ENCODE measurements at regions not wholly inside any gene's neighbourhood (a gene's known extent, or its start where the extent isn't known, plus 50 kb on each side); places are given as distances from the start of the nearest gene placed in this dataset.
"Not testable (repeated sequence)": the region's sequence is repeated elsewhere in the genome, so short reads cannot be mapped to it uniquely, and the experiment has no call there.

GRCh38 chr2:224163566-224164307 is 124.7 kb upstream of the SERPINE2 start:
- no peak for DNase-seq
- in situ Hi-C loops (cut with HindIII; ENCODE audit: low pct_ligation_motif_present, low pct_unique_long_range_greater_than_20kb, low sequenced_read_pairs) = no loop called here

GRCh38 chr2:224162122-224162521 is 123.0 kb upstream of the SERPINE2 start:
- in situ Hi-C loops (cut with HindIII; ENCODE audit: low pct_ligation_motif_present, low pct_unique_long_range_greater_than_20kb, low sequenced_read_pairs) = no loop called here
- no peak for DNase-seq

GRCh38 chr2:224161712-224162111 is 122.6 kb upstream of the SERPINE2 start:
- no peak for DNase-seq
- in situ Hi-C loops (cut with HindIII; ENCODE audit: low pct_ligation_motif_present, low pct_unique_long_range_greater_than_20kb, low sequenced_read_pairs) = no loop called here

GRCh38 chr2:224160917-224161316 is 121.8 kb upstream of the SERPINE2 start:
- in situ Hi-C loops (cut with HindIII; ENCODE audit: low pct_ligation_motif_present, low pct_unique_long_range_greater_than_20kb, low sequenced_read_pairs) = no loop called here
- DNase-seq = no peak

- in situ Hi-C loops (cut with HindIII; ENCODE audit: low pct_ligation_motif_present, low pct_unique_long_range_greater_than_20kb, low sequenced_read_pairs) = no loop called here
- no peak for DNase-seq
Observed at GRCh38 chr2:224159345-224159928, 120.4 kb upstream of the SERPINE2 start.

- in situ Hi-C loops (cut with HindIII; ENCODE audit: low pct_ligation_motif_present, low pct_unique_long_range_greater_than_20kb, low sequenced_read_pairs) = no loop called here
- DNase-seq = no peak
Observed at GRCh38 chr2:224158831-224159230, 119.7 kb upstream of the SERPINE2 start.

GRCh38 chr2:224158061-224158460 is 119.0 kb upstream of the SERPINE2 start:
- DNase-seq = no peak
- in situ Hi-C loops (cut with HindIII; ENCODE audit: low pct_ligation_motif_present, low pct_unique_long_range_greater_than_20kb, low sequenced_read_pairs) = no loop called here

GRCh38 chr2:224157655-224158054 is 118.6 kb upstream of the SERPINE2 start:
- in situ Hi-C loops (cut with HindIII; ENCODE audit: low pct_ligation_motif_present, low pct_unique_long_range_greater_than_20kb, low sequenced_read_pairs) = no loop called here
- DNase-seq = no peak

GRCh38 chr2:224156436-224156835 is 117.3 kb upstream of the SERPINE2 start:
- in situ Hi-C loops (cut with HindIII; ENCODE audit: low pct_ligation_motif_present, low pct_unique_long_range_greater_than_20kb, low sequenced_read_pairs) = no loop called here
- DNase-seq = no peak

- in situ Hi-C loops (cut with HindIII; ENCODE audit: low pct_ligation_motif_present, low pct_unique_long_range_greater_than_20kb, low sequenced_read_pairs) = no loop called here
- no peak for DNase-seq
Observed at GRCh38 chr2:224155896-224156295, 116.8 kb upstream of the SERPINE2 start.

- no peak for DNase-seq
- in situ Hi-C loops (cut with HindIII; ENCODE audit: low pct_ligation_motif_present, low pct_unique_long_range_greater_than_20kb, low sequenced_read_pairs) = no loop called here
Observed at GRCh38 chr2:224155371-224155770, 116.3 kb upstream of the SERPINE2 start.

- in situ Hi-C loops (cut with HindIII; ENCODE audit: low pct_ligation_motif_present, low pct_unique_long_range_greater_than_20kb, low sequenced_read_pairs) = no loop called here
- DNase-seq = no peak
Observed at GRCh38 chr2:224151680-224152310, 112.7 kb upstream of the SERPINE2 start.

- in situ Hi-C loops (cut with HindIII; ENCODE audit: low pct_ligation_motif_present, low pct_unique_long_range_greater_than_20kb, low sequenced_read_pairs) = no loop called here
- DNase-seq = no peak
Observed at GRCh38 chr2:224151161-224151560, 112.1 kb upstream of the SERPINE2 start.

GRCh38 chr2:224148058-224148457 is 109.0 kb upstream of the SERPINE2 start:
- in situ Hi-C loops (cut with HindIII; ENCODE audit: low pct_ligation_motif_present, low pct_unique_long_range_greater_than_20kb, low sequenced_read_pairs); DNase-seq: not testable (repeated sequence)

- DNase-seq = no peak
- in situ Hi-C loops (cut with HindIII; ENCODE audit: low pct_ligation_motif_present, low pct_unique_long_range_greater_than_20kb, low sequenced_read_pairs) = no loop called here
Observed at GRCh38 chr2:224147174-224147573, 108.1 kb upstream of the SERPINE2 start.

GRCh38 chr2:224146356-224147160 is 107.5 kb upstream of the SERPINE2 start:
- no peak for DNase-seq
- in situ Hi-C loops (cut with HindIII; ENCODE audit: low pct_ligation_motif_present, low pct_unique_long_range_greater_than_20kb, low sequenced_read_pairs) = no loop called here

- DNase-seq = peak; percentile 8
- in situ Hi-C loops (cut with HindIII; ENCODE audit: low pct_ligation_motif_present, low pct_unique_long_range_greater_than_20kb, low sequenced_read_pairs) = no loop called here
Observed at GRCh38 chr2:224145751-224146355, 106.8 kb upstream of the SERPINE2 start.

GRCh38 chr2:224143526-224143925 is 104.4 kb upstream of the SERPINE2 start:
- in situ Hi-C loops (cut with HindIII; ENCODE audit: low pct_ligation_motif_present, low pct_unique_long_range_greater_than_20kb, low sequenced_read_pairs) = no loop called here
- DNase-seq = no peak
